GM18519 (cell line): ENCODE measurements at regions not wholly inside any gene's neighbourhood (a gene's known extent, or its start where the extent isn't known, plus 50 kb on each side); places are given as distances from the start of the nearest gene placed in this dataset.
"Not testable (repeated sequence)": the region's sequence is repeated elsewhere in the genome, so short reads cannot be mapped to it uniquely, and the experiment has no call there.

Experiments
- ATAC-seq: cut with Tn5 transposase; IDR thresholded peaks from one replicate; pipeline ENCODE4 v1.9.1; 2021; ENCODE audit warnings: mild to moderate bottlenecking, moderate library complexity; ENCODE audit not compliant: unreplicated experiment, low FRiP score

GRCh38 chr1:245102149-245102548, 52.6 kb upstream of the KIF26B start:
- ATAC-seq, result not testable (repeated sequence)

- ATAC-seq, result no peak
Observed at GRCh38 chr1:245099401-245099800, 55.4 kb upstream of the KIF26B start.

- ATAC-seq, result no peak
Observed at GRCh38 chr1:245098924-245099323, 55.9 kb upstream of the KIF26B start.

GRCh38 chr1:245096311-245097066, 58.3 kb upstream of the KIF26B start:
- no peak for ATAC-seq

- ATAC-seq, result no peak
Observed at GRCh38 chr1:245095903-245096302, 58.9 kb upstream of the KIF26B start.

GRCh38 chr1:245094954-245095353, 59.8 kb upstream of the KIF26B start:
- ATAC-seq, result no peak

- ATAC-seq, result no peak
Observed at GRCh38 chr1:245094092-245094491, 60.7 kb upstream of the KIF26B start.

- ATAC-seq, result no peak
Observed at GRCh38 chr1:245092638-245092976, 62.2 kb upstream of the KIF26B start.

- ATAC-seq, result no peak
Observed at GRCh38 chr1:245091818-245092637, 62.8 kb upstream of the KIF26B start.

GRCh38 chr1:245091171-245091621, 63.6 kb upstream of the KIF26B start:
- no peak for ATAC-seq

- no peak for ATAC-seq
Observed at GRCh38 chr1:245090491-245091090, 64.2 kb upstream of the KIF26B start.

GRCh38 chr1:245087723-245088122, 67.1 kb upstream of the KIF26B start:
- no peak for ATAC-seq

GRCh38 chr1:245086389-245086969, 68.3 kb upstream of the KIF26B start:
- ATAC-seq, result no peak

GRCh38 chr1:245085508-245086095, 69.2 kb upstream of the KIF26B start:
- no peak for ATAC-seq

GRCh38 chr1:245084551-245084950, 70.2 kb upstream of the KIF26B start:
- ATAC-seq, result no peak

GRCh38 chr1:245079021-245079609, 75.7 kb upstream of the KIF26B start:
- no peak for ATAC-seq

- no peak for ATAC-seq
Observed at GRCh38 chr1:245074898-245075297, 79.9 kb upstream of the KIF26B start.

- no peak for ATAC-seq
Observed at GRCh38 chr1:245074232-245074747, 80.5 kb upstream of the KIF26B start.

GRCh38 chr1:245070836-245071615, 83.8 kb upstream of the KIF26B start:
- no peak for ATAC-seq
